Psoas muscle (tissue), 7 donors: ENCODE measurements at regions not wholly inside any gene's neighbourhood (a gene's known extent, or its start where the extent isn't known, plus 50 kb on each side); places are given as distances from the start of the nearest gene placed in this dataset.

Experiments
- ATAC-seq, 4 donors: fragments of 200-7000 bp; cut with Tn5 transposase; one replicate each; pipeline ENCODE4 v1.9.1; 2020; ENCODE audit warnings: moderate library complexity in 3 of 4, mild to moderate bottlenecking in 2 of 4
- DNase-seq, 2 donors: peaks; one replicate each; pipeline ENCODE4 v3.0.0-alpha.2; 2020
- H3K27ac ChIP-seq: fragments of 200-600 bp; one replicate; pipeline ENCODE4 v1.8.0; 2022
- H3K27me3 ChIP-seq, 3 donors: fragments of 200-600 bp in 1 of 3; one replicate each; pipeline versions ENCODE4 v1.6.1 to v1.8.0; 2013 to 2022; ENCODE audit warnings: low read length in 2 of 3, mild to moderate bottlenecking in 2 of 3, moderate library complexity in 1 of 3; ENCODE audit not compliant: insufficient read depth in 3 of 3
- H3K36me3 ChIP-seq, 2 donors: fragments of 200-600 bp in 1 of 2; one replicate each; pipeline versions ENCODE4 v1.6.1 to v1.8.0; 2013 to 2022; ENCODE audit warnings: low read depth in 1 of 2, mild to moderate bottlenecking in 1 of 2, moderate library complexity in 1 of 2; ENCODE audit not compliant: insufficient read depth in 1 of 2
- H3K4me1 ChIP-seq: fragments of 200-600 bp; one replicate; pipeline ENCODE4 v1.8.0; 2022
- H3K4me3 ChIP-seq: fragments of 200-600 bp; one replicate; pipeline ENCODE4 v1.8.0; 2022; ENCODE audit warnings: mild to moderate bottlenecking
- H3K9me3 ChIP-seq: fragments of 200-600 bp; one replicate; pipeline ENCODE4 v1.8.0; 2022
- WGBS, 3 donors: extraction: QIAGEN DNeasy Blood & Tissue Kit; methylation state at CpG; one replicate each; pipeline versions ENCODE4 v1.1.6 to v1.1.7; 2013; 5-methylcytosine and 5-hydroxymethylcytosine counted together
- intact Hi-C, 2 donors: fragments of 100-400 bp; cut with DNase I; formaldehyde crosslinking; loops; one replicate each; pipeline versions ENCODE4 v1.11.0 to v1.14.2; 2022
- TF ChIP-seq, protein P1 (sequence below): fragments of 200-600 bp; IDR thresholded peaks from one replicate; pipeline ENCODE4 v1.8.0; 2022; ENCODE audit warnings: antibody characterized with exemption
- donor health status: healthy with polysubstance abuse.
- donor health status: DM: no; HTN: no; CAD: no; lungs with moderate emphysema.
- donor health status: Bipolar disorder and iron deficiency.
- donor health status: healthy.
- donor health status: DM: yes; HTN: yes; CAD: no.
- donor health status: DM: no; HTN: no; CAD: no.
- donor health status: DM: yes; HTN: yes; CAD: no.

DNA sequence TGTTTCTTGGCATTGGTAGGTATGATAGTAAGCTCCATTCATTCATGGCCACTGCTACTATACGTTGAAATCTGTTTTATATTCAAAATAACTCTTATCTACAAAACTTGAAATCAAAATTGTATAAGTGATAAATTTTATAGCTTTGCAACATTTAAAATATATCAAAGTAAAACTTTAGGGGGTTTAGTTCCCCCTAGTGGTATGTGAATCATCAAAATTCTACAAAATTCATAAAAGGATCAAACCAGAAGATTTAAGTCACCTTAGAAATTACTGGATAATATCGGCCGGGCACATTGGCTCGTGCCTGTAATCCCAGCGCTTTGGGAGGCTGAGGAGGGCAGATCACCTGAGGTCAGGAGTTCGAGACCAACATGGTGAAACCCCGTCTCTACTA lies 243.0 kb upstream of the CDH18 start:
- H3K4me3 ChIP-seq: no peak overlapping the region
- no peaks in the 10 kb centered on the region for H3K36me3 ChIP-seq
- H3K27me3 ChIP-seq: no peaks in the 10 kb centered on the region
- no peaks in the 10 kb centered on the region for H3K4me1 ChIP-seq
- TF ChIP-seq, protein P1, sequence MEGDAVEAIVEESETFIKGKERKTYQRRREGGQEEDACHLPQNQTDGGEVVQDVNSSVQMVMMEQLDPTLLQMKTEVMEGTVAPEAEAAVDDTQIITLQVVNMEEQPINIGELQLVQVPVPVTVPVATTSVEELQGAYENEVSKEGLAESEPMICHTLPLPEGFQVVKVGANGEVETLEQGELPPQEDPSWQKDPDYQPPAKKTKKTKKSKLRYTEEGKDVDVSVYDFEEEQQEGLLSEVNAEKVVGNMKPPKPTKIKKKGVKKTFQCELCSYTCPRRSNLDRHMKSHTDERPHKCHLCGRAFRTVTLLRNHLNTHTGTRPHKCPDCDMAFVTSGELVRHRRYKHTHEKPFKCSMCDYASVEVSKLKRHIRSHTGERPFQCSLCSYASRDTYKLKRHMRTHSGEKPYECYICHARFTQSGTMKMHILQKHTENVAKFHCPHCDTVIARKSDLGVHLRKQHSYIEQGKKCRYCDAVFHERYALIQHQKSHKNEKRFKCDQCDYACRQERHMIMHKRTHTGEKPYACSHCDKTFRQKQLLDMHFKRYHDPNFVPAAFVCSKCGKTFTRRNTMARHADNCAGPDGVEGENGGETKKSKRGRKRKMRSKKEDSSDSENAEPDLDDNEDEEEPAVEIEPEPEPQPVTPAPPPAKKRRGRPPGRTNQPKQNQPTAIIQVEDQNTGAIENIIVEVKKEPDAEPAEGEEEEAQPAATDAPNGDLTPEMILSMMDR: no peak
- DNase-seq (no peak), ATAC-seq (no peak)
- 76 to 83% (median 80%) methylated on average over 7 of the region's 7 CpGs for WGBS, 3 donors
- H3K9me3 ChIP-seq: no peaks in the 10 kb centered on the region
- H3K27ac ChIP-seq: no peak overlapping the region
- intact Hi-C loops: no loop called here

DNA sequence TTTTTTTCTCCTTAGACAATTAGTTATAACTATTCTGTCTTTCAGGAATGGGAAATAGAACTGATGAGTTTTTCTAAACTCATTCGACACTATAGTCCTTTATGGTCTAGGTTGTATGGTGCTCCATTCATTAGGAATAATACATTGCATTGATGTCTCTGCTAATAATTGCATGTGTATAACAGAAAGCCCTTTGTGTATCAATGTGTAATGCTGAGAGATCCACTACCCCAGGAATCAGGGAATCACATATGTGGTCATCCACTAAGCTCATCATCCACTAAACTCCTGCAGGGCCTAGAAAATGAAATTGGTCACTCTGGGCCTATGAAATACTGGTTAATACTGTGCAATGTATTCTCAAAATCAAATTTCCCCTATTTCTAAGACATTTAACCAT lies 242.0 kb upstream of the CDH18 start:
- 65 to 79% (median 69%) methylated on average over 1 of the region's 1 CpG for WGBS, 3 donors
- Histone ChIP-seq H3K27ac (no peak overlapping the region), H3K9me3 (no peaks in the 10 kb centered on the region), H3K4me3 (no peak overlapping the region), H3K27me3 (no peaks in the 10 kb centered on the region), H3K4me1 (no peaks in the 10 kb centered on the region), H3K36me3 (no peaks in the 10 kb centered on the region)
- no peak for ATAC-seq
- intact Hi-C loops: no loop called here
- TF ChIP-seq, protein P1: no peak
- no peak for DNase-seq

DNA sequence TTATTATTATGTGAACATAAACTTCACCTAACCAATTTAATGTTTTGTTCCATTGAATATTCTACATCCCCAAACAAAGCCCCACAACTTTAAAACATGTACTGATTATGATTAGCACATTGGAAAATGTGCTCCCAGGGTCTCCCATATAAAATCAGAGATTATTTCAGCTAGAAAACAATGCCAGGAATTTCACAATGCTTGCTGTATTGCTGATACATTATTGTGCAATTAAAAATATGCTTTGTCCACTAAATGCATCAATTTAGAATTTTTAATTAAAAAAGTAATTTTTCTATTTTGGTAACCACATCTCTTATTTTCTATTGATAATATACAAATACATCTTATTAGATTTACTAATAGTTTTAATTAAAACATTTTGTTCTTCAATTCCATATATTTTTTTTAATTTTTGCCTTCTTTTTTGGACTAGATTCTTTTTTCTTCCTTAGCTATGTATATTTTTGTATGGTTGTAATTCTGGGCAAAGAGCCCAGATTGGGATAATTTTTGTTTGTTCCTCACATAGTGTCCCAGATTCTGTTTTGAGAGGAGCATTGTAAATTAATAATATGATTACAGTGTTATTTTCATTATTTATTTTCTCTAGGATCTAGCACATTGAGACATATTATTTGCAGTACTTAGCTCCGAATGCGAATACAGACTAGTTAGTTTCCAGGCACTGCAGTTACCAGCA lies 241.5 kb upstream of the CDH18 start:
- H3K9me3 ChIP-seq: no peaks in the 10 kb centered on the region
- intact Hi-C loops: no loop called here
- no peak overlapping the region for H3K4me3 ChIP-seq
- TF ChIP-seq, protein P1: no peak
- H3K4me1 ChIP-seq: no peaks in the 10 kb centered on the region
- H3K27ac ChIP-seq: no peak overlapping the region
- no peaks in the 10 kb centered on the region for H3K27me3 ChIP-seq
- 61 to 62% (median 62%) methylated on average over 2 of the region's 2 CpGs for WGBS, 3 donors
- H3K36me3 ChIP-seq: no peaks in the 10 kb centered on the region
- DNase-seq: no peak
- no peak for ATAC-seq

DNA sequence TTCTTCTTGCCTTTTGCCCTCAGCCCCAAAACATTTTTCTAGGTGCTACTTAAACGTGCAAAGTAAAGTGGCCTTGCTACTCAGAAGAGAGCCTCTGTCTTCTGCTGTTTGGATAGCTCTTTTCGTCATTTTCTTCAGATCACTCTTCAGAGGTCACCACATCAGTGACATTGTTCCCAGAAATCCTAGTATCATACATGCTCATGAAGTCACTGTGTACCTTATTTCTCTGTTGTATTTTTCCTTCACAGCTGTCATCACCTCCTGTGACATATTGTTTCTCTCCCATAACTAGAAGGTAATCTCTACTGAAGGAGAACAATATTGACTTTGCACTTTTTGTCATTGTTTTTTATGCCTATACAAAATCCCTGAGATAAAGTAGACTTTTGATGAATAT lies 237.0 kb upstream of the CDH18 start:
- intact Hi-C loops: no loop called here
- H3K27me3 ChIP-seq: no peaks in the 10 kb centered on the region
- H3K36me3 ChIP-seq: no peaks in the 10 kb centered on the region
- H3K27ac ChIP-seq: no peak overlapping the region
- no peak for DNase-seq
- no peak for ATAC-seq
- WGBS, 3 donors: 76 to 81% (median 77%) methylated on average over 2 of the region's 2 CpGs
- TF ChIP-seq, protein P1: no peak
- H3K4me1 ChIP-seq: no peaks in the 10 kb centered on the region
- no peak overlapping the region for H3K4me3 ChIP-seq
- H3K9me3 ChIP-seq: no peaks in the 10 kb centered on the region

DNA sequence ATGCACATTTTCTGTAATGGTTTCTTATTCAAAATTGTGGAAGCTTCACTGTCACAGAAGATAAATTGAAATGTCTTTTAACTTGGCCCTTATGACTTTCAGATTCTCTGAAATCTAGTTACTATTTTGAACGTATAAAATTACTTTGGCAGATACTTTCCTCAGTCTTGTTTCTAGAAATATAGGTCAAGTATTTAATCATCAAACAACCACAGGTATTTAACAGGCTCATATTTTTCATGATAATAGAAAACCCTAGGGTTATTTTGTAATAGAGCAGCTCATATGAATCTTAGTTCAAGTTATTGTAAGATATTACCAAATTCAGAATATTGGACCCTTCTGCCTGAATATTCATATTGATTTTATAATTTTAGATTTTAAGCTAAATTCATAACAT lies 236.0 kb upstream of the CDH18 start:
- ATAC-seq (no peak), DNase-seq (no peak)
- no peak overlapping the region for H3K4me3 ChIP-seq
- 54 to 63% (median 61%) methylated on average over 1 of the region's 1 CpG for whole genome bisulfite sequencing, 3 donors
- no peaks in the 10 kb centered on the region for H3K9me3 ChIP-seq
- TF ChIP-seq, protein P1: no peak
- intact Hi-C loops: no loop called here
- H3K4me1 ChIP-seq: no peaks in the 10 kb centered on the region
- no peaks in the 10 kb centered on the region for H3K27me3 ChIP-seq
- no peaks in the 10 kb centered on the region for H3K36me3 ChIP-seq
- H3K27ac ChIP-seq: no peak overlapping the region
